H4 (cell line): ENCODE measurements at regions not wholly inside any gene's neighbourhood (a gene's known extent, or its start where the extent isn't known, plus 50 kb on each side); places are given as distances from the start of the nearest gene placed in this dataset.
"Not testable (repeated sequence)": the region's sequence is repeated elsewhere in the genome, so short reads cannot be mapped to it uniquely, and the experiment has no call there.

Experiments used
- DNase-seq: peaks from one replicate; pipeline ENCODE4 v3.0.0-alpha.2; 2015; ENCODE audit warnings: low spot score

DNA sequence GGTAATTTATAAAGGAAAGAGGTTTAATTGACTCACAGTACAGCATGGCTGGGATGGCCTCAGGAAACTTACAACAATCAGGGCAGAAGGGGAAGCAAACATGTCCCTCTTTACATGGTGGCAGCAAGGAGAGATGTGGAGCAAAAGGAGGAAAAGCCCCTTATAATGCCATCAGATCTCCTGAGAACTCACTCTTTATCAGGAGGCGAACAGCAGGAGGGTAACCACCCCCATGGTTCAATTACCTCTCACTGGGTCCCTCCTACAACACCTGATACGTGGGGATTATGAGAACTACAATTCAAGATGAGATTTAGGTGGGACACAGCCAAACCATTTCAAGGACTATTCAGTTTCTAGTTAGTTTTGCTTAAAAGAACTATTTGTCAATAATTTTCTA, 453.3 kb downstream of the C12orf50 start:
- no peak for DNase-seq

DNA sequence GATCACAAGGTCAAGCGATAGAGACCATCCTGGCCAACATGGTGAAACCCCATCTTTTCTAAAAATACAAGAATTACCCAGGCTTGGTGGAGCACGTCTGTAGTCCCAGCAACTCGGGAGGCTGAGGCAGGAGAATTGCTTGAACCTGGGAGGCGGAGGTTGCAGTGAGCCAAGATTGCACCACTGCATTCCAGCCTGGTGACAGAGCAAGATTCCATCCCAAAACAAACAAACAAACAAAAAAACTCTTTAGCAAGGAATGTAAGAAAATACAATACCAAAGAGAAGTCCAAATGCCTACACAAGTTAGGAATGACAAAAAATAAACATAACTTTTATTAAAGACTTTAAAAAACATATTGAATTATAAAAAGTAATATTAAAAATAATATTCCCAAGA, 462.3 kb downstream of the C12orf50 start:
- not testable (repeated sequence) for DNase-seq

GRCh38 chr12:87556985-87557384, 472.2 kb downstream of the C12orf50 start:
- DNase-seq: no peak

- DNase-seq: not testable (repeated sequence)
Observed at GRCh38 chr12:87531213-87531612, 498.0 kb downstream of the C12orf50 start.

GRCh38 chr12:87529413-87529812, 499.8 kb downstream of the C12orf50 start:
- no peak for DNase-seq

DNA sequence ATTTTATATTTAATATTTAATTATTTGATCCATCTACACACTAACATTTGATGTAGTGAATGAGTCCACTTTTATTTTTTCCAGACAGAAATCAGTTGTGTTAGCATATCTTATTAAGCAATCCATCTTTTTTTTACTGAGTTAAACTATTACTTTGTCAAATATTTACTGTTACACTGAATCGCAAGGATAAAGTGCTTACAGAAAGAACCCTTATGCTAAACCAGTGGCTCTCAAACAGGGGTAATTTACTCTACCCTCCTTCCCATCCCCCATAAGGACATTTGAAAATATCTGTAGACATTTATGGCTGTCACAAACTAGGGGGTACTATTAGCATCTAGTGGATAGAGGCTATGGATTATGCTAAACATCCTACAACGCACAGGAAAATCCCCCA, 508.2 kb downstream of the C12orf50 start:
- DNase-seq: no peak

GRCh38 chr12:87518481-87518880, 510.7 kb downstream of the C12orf50 start:
- no peak for DNase-seq

- no peak for DNase-seq
Observed at GRCh38 chr12:87518036-87518435, 511.2 kb downstream of the C12orf50 start.

DNA sequence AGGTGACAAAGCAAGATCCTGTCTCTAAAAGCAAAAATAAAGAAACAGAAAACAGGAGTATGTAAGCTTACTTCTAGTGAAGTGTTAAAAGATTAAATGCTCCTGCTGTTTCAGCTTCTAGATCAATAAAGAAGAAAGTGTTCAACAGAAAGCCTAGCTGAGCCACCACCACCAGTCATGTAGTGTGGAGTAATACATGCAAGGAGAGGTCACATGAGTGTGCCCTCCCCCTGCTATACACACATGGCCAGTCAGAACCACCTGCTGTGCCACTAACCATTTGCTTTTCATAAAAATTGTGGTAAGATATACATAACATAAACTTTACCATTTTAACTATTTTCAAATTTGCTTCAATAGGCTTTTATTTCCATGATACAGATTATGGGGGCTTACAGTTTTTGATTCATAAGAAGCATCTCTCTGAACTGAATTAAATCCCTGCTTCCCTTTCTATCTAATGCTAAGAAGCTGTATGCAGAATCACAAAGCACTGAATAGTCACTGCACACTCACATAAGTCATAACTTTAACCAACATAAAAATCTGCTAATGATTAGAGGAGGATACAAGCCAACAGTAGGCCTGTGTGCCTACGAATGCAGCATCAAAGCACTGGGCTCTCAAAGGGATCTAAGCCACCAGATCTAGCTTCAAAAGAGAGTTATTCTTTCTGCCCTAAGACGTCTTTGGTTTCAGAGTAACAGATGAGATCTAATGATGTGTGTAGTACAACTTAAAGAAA, 515.5 kb downstream of the C12orf50 start:
- DNase-seq: no peak

DNA sequence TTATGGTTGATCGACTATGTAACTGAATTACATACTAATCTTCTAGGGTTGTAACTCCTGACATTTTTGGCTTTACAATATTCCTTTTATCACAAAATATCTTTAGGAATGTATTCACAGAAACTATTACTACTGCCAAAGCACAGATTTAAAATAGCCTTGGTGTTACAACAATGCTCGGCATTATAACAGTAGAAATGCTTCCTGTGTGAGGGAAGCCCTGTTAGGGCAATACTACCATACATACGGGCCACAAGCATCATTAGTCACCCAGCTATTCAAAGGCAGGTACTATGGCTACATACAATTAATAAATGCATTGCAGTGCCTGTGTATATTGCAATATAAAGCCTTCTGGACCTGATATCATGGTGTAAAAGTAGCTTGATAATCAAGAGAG, 517.8 kb downstream of the C12orf50 start:
- no peak for DNase-seq

GRCh38 chr12:87509237-87509820, 519.9 kb downstream of the C12orf50 start:
- peak; percentile 47 for DNase-seq

DNA sequence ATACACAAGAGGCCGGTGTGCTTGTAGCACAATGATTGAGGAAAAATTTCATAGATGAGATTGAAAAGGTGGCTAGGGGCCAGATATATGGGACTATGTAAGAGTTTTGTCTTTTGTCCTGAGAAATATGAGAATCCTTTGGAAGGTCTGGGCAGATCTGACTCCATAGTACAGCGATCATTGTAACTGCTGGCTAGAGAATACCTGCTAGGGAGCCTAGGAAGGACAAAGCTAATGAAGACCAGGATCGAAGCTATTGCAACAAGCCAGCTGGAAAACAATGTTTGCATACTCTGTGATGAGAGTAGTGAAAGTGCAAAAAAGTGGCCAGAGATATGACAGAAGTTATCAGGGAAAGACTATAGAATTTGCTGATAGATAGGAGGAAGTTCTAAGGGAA, 537.6 kb downstream of the C12orf50 start:
- no peak for DNase-seq

GRCh38 chr12:87491089-87491488, 538.1 kb downstream of the C12orf50 start:
- no peak for DNase-seq

DNA sequence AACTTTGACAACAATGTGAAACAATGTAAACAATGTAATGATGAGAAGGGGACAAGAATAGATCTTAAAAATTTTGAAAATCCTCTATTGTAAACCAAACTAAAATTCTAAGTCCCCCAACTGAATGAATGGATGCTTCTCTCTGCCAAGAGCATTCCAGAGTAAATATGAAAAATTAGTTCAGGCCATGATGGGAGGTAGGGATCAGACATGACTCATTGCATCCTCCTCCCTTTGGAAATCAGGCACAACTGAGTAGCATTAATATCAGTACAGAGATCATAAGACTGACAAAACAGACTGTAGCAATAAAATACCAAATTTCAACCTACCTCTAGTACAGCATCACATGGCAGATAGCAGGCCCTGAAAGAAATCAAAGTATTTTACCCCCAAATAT, 559.9 kb downstream of the C12orf50 start:
- DNase-seq: no peak

DNA sequence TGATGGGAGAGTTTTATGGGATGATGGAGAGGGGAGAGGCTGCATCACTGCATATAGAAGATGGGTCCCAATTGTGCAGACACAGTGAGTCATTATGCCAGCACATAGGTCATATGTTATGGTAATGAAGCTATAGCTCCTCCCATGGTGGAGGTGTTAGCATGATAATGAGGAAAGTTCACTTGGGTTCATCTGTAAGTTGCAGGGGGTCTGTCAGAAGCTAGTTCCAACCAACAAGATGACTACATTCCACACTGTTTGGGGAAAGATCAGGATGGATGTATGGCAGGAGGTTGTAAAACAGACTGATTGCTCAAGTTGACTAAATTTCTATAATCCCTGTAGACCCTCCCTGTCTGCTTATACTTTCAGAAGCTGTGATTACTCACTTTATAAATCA, 561.3 kb downstream of the C12orf50 start:
- DNase-seq: no peak

DNA sequence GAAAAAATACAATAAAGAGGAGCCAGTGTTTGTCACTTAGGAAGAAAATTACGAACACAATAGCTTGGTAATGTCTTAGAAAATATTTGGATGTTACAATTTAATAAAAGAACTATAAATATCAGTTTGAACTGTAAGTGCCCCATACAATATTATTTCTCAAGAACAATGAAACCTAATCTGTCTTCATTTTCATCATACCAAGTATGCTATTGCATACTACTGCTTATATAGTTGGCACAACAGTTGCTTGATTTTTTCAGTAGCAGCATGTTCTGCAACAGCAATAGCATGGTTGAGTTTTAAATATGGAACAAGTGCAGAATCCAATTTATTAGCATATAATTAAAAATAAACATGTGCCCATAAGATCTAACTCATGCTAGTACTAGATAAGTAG, 564.6 kb downstream of the C12orf50 start:
- no peak for DNase-seq

DNA sequence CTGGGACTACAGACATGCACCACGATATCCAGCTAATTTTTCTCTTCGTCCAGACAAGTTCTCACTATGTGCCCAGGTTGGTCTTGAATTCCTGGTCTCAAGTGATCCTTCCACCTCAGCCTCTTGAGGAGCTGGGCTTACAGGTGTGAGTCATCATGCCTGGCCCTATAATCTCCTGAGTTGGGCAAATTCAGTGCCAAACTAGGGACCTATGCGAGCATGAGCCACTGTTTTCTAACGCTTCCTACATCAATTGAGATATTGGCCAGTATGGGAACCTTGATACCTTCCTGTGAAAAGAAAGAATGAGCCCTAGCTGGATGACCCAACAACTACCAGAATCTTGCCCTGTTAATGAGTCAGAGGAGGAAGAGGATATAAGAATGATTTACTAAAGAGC, 585.2 kb downstream of the C12orf50 start:
- DNase-seq: no peak

DNA sequence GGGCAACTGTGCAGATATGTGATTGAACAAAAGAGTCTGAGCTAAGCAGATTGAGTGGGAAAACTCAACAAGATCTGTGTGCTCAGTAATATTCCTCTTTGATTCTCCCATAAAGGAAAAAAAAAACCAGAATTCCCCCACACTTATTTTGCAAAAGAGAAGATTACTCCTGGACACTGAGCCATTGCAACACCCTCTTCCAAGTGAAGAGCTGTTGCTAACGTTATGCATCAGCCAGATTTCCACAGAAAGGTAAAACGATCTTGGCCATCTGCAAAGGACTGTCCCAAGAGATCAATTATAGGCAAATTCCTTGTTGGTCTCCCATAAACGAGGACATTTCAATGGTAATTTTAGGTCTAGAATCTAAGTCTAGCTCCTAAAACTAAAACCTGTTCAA, 587.7 kb downstream of the C12orf50 start:
- DNase-seq: no peak

- DNase-seq: peak; percentile 81
Observed at GRCh38 chr12:87439990-87440827, 589.0 kb downstream of the C12orf50 start.

- no peak for DNase-seq
Observed at GRCh38 chr12:87430444-87430843, 598.8 kb downstream of the C12orf50 start.

DNA sequence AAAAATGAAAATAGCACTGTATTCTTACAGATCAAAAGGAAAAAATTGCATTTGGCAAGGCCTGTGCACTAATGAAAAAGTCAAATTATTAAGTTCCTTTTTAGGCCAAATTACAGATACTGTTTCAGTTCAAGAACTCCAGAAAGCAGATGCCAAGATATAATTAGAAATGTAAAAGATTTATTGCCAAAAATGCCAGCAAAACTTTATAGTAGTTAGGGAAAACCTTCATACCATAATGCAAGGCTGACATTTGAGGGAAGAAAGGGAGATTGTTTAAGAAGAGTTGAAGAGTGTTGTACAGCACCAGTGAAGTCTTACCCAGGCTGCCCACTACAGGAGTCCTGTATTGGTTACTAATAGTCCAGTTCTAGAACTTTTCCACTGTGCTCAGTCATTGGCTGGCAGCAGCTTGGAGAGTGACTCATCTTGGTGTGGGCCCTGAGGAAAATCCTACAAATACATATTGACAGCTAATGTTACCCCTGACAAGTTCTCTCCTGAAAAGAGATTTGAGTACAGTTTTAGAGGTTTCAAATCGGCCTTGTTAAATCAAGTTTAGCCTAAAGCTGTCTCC, 600.4 kb downstream of the C12orf50 start:
- DNase-seq: peak; percentile 22

- DNase-seq: no peak
Observed at GRCh38 chr12:87427770-87428169, 601.4 kb downstream of the C12orf50 start.
